Sigmoid colon (tissue), 6 donors: ENCODE measurements at regions not wholly inside any gene's neighbourhood (a gene's known extent, or its start where the extent isn't known, plus 50 kb on each side); places are given as distances from the start of the nearest gene placed in this dataset.

Experiments used
- DNase-seq: peaks from one replicate; pipeline ENCODE4 v3.0.0-alpha.2; 2019
- H3K27ac ChIP-seq, 4 donors: fragments of 200-600 bp; sonication (generic); one replicate each; pipeline ENCODE4 v1.5.1; 2016 to 2019; ENCODE audit warnings: mild to moderate bottlenecking in 1 of 4
- H3K27me3 ChIP-seq, 3 donors: fragments of 200-600 bp; sonication (generic); one replicate each; pipeline ENCODE4 v1.5.1; 2019; ENCODE audit warnings: mild to moderate bottlenecking in 1 of 3
- H3K36me3 ChIP-seq, 4 donors: fragments of 200-600 bp; sonication (generic); one replicate each; pipeline ENCODE4 v1.5.1; 2016 to 2019
- H3K4me1 ChIP-seq, 4 donors: fragments of 200-600 bp; sonication (generic); one replicate each; pipeline ENCODE4 v1.5.1; 2017 to 2019
- H3K4me3 ChIP-seq, 4 donors: fragments of 200-600 bp; sonication (generic); one replicate each; pipeline ENCODE4 v1.5.1; 2017 to 2019; ENCODE audit warnings: mild to moderate bottlenecking in 2 of 4, moderate library complexity in 1 of 4
- H3K9me3 ChIP-seq, 4 donors: fragments of 200-600 bp in 3 of 4; sonication (generic) in 3 of 4; one replicate each; pipeline versions ENCODE4 v1.5.1 to v1.6.1; 2013 to 2019
- CTCF ChIP-seq, 4 experiments: fragments of 450-650 bp in 3 of 4; fragments of 200-600 bp in 1 of 4; IDR thresholded peaks; one replicate each; pipeline ENCODE4 v1.5.1; 2016 to 2019; ENCODE audit warnings: antibody characterized with exemption in 4 of 4, mild to moderate bottlenecking in 3 of 4, moderate library complexity in 2 of 4
- EP300 ChIP-seq, 4 donors: sonication (generic); formaldehyde crosslinking; IDR thresholded peaks; one replicate each; pipeline ENCODE4 v1.6.1; 2017; ENCODE audit warnings: antibody characterized with exemption in 4 of 4
- POLR2A ChIP-seq, 2 donors: fragments of 450-650 bp; IDR thresholded peaks; one replicate each; pipeline ENCODE4 v1.6.1; 2016; ENCODE audit warnings: antibody characterized with exemption in 2 of 2, mild to moderate bottlenecking in 2 of 2, moderate library complexity in 2 of 2
- POLR2AphosphoS5 ChIP-seq, 4 donors: sonication (generic); formaldehyde crosslinking; IDR thresholded peaks; one replicate each; pipeline ENCODE4 v1.6.1; 2017; ENCODE audit warnings: antibody characterized with exemption in 4 of 4
- WGBS, 2 donors: extraction: QIAGEN DNeasy Blood & Tissue Kit; methylation state at CpG; one replicate each; pipeline ENCODE4 v1.1.7; 2013; 5-methylcytosine and 5-hydroxymethylcytosine counted together
- intact Hi-C: fragments of 100-400 bp; cut with DNase I; formaldehyde crosslinking; loops from one replicate; pipeline ENCODE4 v1.15.1; 2023
- donor health status: healthy with polysubstance abuse.
- donor health status: healthy.

DNA sequence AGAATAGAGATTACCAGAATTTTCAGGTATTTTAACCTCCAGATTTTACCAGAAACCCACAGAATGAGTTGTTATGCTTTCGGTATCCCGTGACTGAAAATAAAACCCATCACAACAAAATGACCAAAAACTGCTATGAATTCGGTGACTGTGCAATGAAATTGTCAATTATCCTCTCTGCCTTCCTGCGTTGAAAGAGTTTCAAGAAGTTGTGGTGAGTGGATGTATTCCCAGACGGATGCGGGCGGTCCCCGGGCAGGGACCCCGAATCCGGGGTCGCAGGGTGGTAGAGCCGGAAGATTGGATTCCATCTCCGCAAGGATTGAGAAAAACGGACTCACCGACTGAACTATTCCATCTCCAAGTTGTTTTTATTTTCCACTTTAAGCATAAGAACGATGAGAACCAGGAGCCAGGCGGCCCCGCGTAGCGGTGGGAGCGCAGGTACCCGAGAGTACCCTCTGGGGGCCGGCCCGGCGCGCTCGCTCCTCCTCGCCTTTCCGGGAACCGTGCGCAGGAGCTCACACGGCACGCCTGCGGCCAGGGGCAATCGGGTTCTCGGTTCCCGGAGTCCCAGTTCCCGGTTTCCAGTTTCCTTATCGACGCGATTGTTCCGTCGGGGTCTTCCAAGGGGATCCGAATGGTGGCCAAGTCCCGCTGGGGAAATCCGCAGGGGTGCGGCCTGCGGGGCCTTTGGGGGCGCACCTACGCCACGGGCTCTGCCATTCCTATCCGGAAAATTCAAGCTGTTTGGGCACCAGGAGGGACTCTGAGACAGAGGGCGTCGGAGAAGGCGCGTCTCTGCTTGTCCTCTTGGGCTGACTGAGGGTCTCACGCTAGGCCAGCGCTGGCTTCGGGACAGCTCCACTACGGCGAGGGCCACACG lies 104.9 kb upstream of the PRDM1 start:
- WGBS, 2 donors, result 25 to 72% methylated on average over 62 of the region's 62 CpGs
- intact Hi-C loops, result no loop called here

DNA sequence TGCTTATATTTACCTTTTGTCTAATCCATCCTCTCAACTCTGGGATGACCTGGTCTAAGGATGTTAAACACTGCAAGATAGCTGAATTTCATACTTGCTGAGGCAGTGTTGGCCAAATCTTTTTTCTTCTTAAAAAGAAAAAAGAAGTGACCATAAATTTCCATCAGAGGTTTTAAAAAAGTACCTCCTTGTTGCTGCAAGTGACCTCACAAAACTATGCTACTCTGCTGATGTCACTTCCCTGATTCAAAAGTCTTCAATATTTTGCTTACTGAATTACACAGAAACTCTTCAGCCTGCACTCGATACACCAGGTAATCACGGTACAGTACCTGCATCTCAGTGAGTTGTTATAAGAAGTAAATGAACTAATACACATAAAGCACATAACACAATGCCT lies 107.2 kb upstream of the PRDM1 start:
- Histone ChIP-seq H3K9me3 (no peaks in the 10 kb centered on the region), H3K4me1 (peaks cover 0 to 10% (median 8%) of the 10 kb centered on the region in 4 donors), H3K4me3 (no peak overlapping the region), H3K36me3 (no peaks in the 10 kb centered on the region), H3K27ac (no peak overlapping the region), H3K27me3 (peaks cover 13 to 44% (median 25%) of the 10 kb centered on the region in 3 donors)
- no peak for DNase-seq
- WGBS, 2 donors, result 92 to 96% methylated on average over 2 of the region's 2 CpGs
- intact Hi-C loops, result no loop called here
- no peak for TF ChIP-seq POLR2A (IDR thresholded peaks at IDR 0.05)
- no peak for TF ChIP-seq EP300 (IDR thresholded peaks at IDR 0.05)
- TF ChIP-seq CTCF (IDR thresholded peaks at IDR 0.05), result no peak
- no peak for TF ChIP-seq POLR2AphosphoS5 (IDR thresholded peaks at IDR 0.05)

More for the DNA sequence above, 104.9 kb upstream of the PRDM1 start:
- H3K9me3 ChIP-seq, result no peaks in the 10 kb centered on the region
- DNase-seq, result peak; percentile 56
- H3K27ac ChIP-seq, result no peak overlapping the region
- peaks cover 0 to 18% (median 16%) of the 10 kb centered on the region in 4 donors for H3K4me1 ChIP-seq
- H3K36me3 ChIP-seq, result no peaks in the 10 kb centered on the region
- TF ChIP-seq POLR2AphosphoS5 (IDR thresholded peaks at IDR 0.05) (no peak), POLR2A (IDR thresholded peaks at IDR 0.05) (no peak), EP300 (IDR thresholded peaks at IDR 0.05) (no peak), CTCF (IDR thresholded peaks at IDR 0.05) (no peak)
- H3K4me3 ChIP-seq, result peak overlapping the region in 2 of 4 donors; percentile 23 to 24
- H3K27me3 ChIP-seq, result peaks cover 23 to 67% (median 41%) of the 10 kb centered on the region in 3 donors

GRCh38 chr6:105977934-105978504 lies 108.1 kb upstream of the PRDM1 start:
- 90 to 91% methylated on average over 4 of the region's 4 CpGs for WGBS, 2 donors
- H3K4me3 ChIP-seq, result no peak overlapping the region
- TF ChIP-seq POLR2AphosphoS5 (IDR thresholded peaks at IDR 0.05) (no peak), EP300 (IDR thresholded peaks at IDR 0.05) (no peak), POLR2A (IDR thresholded peaks at IDR 0.05) (no peak), CTCF (IDR thresholded peaks at IDR 0.05) (no peak)
- H3K27me3 ChIP-seq, result peaks cover 13 to 34% (median 25%) of the 10 kb centered on the region in 3 donors
- intact Hi-C loops, result no loop called here
- DNase-seq, result no peak
- H3K36me3 ChIP-seq, result no peaks in the 10 kb centered on the region
- peaks cover 0 to 1% (median under 1%) of the 10 kb centered on the region in 4 donors for H3K9me3 ChIP-seq
- no peak overlapping the region for H3K27ac ChIP-seq
- peaks cover 0 to 10% (median 8%) of the 10 kb centered on the region in 4 donors for H3K4me1 ChIP-seq

GRCh38 chr6:105974986-105975385 lies 111.2 kb upstream of the PRDM1 start:
- H3K9me3 ChIP-seq, result peaks cover 0 to 10% (median 3%) of the 10 kb centered on the region in 4 donors
- 94 to 95% methylated on average over 2 of the region's 2 CpGs for WGBS, 2 donors
- no peak for TF ChIP-seq CTCF (IDR thresholded peaks at IDR 0.05)
- TF ChIP-seq EP300 (IDR thresholded peaks at IDR 0.05), result no peak
- no peak for TF ChIP-seq POLR2A (IDR thresholded peaks at IDR 0.05)
- no peak for TF ChIP-seq POLR2AphosphoS5 (IDR thresholded peaks at IDR 0.05)
- intact Hi-C loops, result no loop called here
- H3K27me3 ChIP-seq, result peaks cover 0 to 5% (median 0%) of the 10 kb centered on the region in 3 donors
- H3K4me3 ChIP-seq, result no peak overlapping the region
- no peaks in the 10 kb centered on the region for H3K36me3 ChIP-seq
- no peak for DNase-seq
- no peaks in the 10 kb centered on the region for H3K4me1 ChIP-seq
- no peak overlapping the region for H3K27ac ChIP-seq
